ENCODE measurements at regions not wholly inside any gene's neighbourhood (a gene's known extent, or its start where the extent isn't known, plus 50 kb on each side); places are given as distances from the start of the nearest gene placed in this dataset.

- intact Hi-C loops (cut with DNase I): no loop called here
Measured at GRCh38 chr14:106490442-106490841, 964.1 kb downstream of the TMEM121 start.

DNA sequence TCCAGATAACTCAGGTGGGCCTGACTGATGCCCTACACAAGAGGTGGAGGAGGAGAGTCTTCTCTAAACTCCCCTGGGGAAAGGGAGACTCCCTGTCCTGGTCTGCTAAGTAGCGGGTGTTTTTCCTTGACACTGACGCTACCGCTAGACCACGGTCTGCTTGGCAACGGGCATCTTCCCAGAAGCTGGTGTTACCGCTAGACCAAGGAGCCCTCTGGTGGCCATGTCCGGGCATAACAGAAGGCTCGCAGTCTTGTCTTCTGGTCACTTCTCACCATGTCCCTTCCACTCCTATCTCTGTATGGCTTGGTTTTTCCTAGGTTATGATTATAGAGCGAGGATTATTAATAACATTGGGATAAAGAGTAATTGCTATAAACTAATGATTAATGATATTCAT lies 965.5 kb downstream of the TMEM121 start:
- Histone ChIP-seq H3K27ac (no peak overlapping the region), H3K36me3 (no peaks in the 10 kb centered on the region), H3K4me1 (no peaks in the 10 kb centered on the region), H3K4me3 (no peak overlapping the region), H3K9me3 (no peaks in the 10 kb centered on the region), H3K27me3 (ENCODE audit: low read depth) (no peaks in the 10 kb centered on the region)
- TF ChIP-seq, protein P1, sequence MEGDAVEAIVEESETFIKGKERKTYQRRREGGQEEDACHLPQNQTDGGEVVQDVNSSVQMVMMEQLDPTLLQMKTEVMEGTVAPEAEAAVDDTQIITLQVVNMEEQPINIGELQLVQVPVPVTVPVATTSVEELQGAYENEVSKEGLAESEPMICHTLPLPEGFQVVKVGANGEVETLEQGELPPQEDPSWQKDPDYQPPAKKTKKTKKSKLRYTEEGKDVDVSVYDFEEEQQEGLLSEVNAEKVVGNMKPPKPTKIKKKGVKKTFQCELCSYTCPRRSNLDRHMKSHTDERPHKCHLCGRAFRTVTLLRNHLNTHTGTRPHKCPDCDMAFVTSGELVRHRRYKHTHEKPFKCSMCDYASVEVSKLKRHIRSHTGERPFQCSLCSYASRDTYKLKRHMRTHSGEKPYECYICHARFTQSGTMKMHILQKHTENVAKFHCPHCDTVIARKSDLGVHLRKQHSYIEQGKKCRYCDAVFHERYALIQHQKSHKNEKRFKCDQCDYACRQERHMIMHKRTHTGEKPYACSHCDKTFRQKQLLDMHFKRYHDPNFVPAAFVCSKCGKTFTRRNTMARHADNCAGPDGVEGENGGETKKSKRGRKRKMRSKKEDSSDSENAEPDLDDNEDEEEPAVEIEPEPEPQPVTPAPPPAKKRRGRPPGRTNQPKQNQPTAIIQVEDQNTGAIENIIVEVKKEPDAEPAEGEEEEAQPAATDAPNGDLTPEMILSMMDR (IDR thresholded peaks at IDR 0.05): peak; percentile 36
- intact Hi-C loops (cut with DNase I): no loop called here
- ATAC-seq (no peak), DNase-seq (no peak)

More at GRCh38 chr14:106490442-106490841, 964.1 kb downstream of the TMEM121 start:
- DNase-seq (no peak), ATAC-seq (no peak)
- Histone ChIP-seq H3K27me3 (ENCODE audit: low read depth) (no peaks in the 10 kb centered on the region), H3K4me1 (no peaks in the 10 kb centered on the region), H3K4me3 (no peak overlapping the region), H3K9me3 (no peaks in the 10 kb centered on the region), H3K27ac (no peak overlapping the region), H3K36me3 (no peaks in the 10 kb centered on the region)
- TF ChIP-seq, protein P1 (IDR thresholded peaks at IDR 0.05): no peak

DNA sequence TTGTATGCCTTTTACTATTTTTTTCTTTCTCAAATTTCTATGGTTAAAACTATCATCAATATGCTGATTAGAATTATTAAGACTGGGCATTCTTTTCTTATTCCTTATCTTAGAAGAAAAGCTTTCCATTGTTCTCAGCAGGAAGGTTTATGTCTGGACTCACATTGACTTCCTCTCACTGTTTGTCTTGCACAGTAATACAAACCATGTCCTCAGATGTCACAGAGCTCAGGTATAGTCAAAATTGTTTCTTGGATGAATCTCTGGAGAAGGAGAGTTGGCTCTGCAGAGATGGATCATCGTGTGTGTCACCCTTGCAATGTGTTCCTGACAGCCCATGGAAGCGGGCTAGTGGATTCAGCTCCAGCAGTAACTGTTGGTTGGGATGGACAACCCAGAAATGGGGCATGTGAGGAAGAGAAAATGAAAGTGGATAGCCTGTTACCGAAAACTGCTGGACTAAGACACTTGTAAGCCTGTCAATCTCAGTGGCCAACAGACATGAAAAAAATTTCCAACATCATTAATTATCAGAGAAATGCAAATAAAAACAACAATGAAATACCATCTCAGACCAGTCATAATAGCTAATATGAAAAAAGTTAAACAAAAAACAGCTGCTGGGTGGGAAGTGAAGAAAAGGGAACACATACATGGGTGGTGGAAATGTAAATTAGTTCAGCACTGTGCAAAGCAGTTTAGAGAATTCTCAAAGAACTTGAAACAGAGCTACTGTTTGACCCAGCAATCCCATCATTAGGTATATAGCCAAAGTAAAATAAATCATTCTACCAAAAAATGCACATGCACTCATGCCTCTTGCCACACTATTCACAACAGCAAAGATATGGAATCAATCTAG lies 967.8 kb downstream of the TMEM121 start:
- ATAC-seq (no peak), DNase-seq (no peak)
- TF ChIP-seq, protein P1 (IDR thresholded peaks at IDR 0.05): no peak
- H3K4me3 ChIP-seq: peak overlapping the region; percentile 28
- no peaks in the 10 kb centered on the region for H3K36me3 ChIP-seq
- no peaks in the 10 kb centered on the region for H3K9me3 ChIP-seq
- H3K27ac ChIP-seq: no peak overlapping the region
- intact Hi-C loops (cut with DNase I): no loop called here
- H3K27me3 ChIP-seq (ENCODE audit: low read depth): no peaks in the 10 kb centered on the region
- no peaks in the 10 kb centered on the region for H3K4me1 ChIP-seq

- no peaks in the 10 kb centered on the region for H3K36me3 ChIP-seq
- H3K4me1 ChIP-seq: no peaks in the 10 kb centered on the region
- ATAC-seq: no peak
- peaks cover 4% of the 10 kb centered on the region for H3K27me3 ChIP-seq (ENCODE audit: low read depth)
- DNase-seq: no peak
- intact Hi-C loops (cut with DNase I): no loop called here
- H3K4me3 ChIP-seq: no peak overlapping the region
- H3K27ac ChIP-seq: no peak overlapping the region
- H3K9me3 ChIP-seq: no peaks in the 10 kb centered on the region
- TF ChIP-seq, protein P1 (IDR thresholded peaks at IDR 0.05): no peak
Measured at GRCh38 chr14:106500571-106500970, 974.2 kb downstream of the TMEM121 start.

GRCh38 chr14:106501898-106502297 lies 975.5 kb downstream of the TMEM121 start:
- H3K27ac ChIP-seq: no peak overlapping the region
- intact Hi-C loops (cut with DNase I): no loop called here
- TF ChIP-seq, protein P1 (IDR thresholded peaks at IDR 0.05): no peak
- ATAC-seq: no peak
- DNase-seq: no peak
- H3K9me3 ChIP-seq: no peaks in the 10 kb centered on the region
- no peak overlapping the region for H3K4me3 ChIP-seq
- no peaks in the 10 kb centered on the region for H3K36me3 ChIP-seq
- H3K4me1 ChIP-seq: no peaks in the 10 kb centered on the region
- H3K27me3 ChIP-seq (ENCODE audit: low read depth): peaks cover 11% of the 10 kb centered on the region

Data from lower lobe of right lung (tissue), 2 donors.